ENCODE measurements at regions not wholly inside any gene's neighbourhood (a gene's known extent, or its start where the extent isn't known, plus 50 kb on each side); places are given as distances from the start of the nearest gene placed in this dataset.

DNA sequence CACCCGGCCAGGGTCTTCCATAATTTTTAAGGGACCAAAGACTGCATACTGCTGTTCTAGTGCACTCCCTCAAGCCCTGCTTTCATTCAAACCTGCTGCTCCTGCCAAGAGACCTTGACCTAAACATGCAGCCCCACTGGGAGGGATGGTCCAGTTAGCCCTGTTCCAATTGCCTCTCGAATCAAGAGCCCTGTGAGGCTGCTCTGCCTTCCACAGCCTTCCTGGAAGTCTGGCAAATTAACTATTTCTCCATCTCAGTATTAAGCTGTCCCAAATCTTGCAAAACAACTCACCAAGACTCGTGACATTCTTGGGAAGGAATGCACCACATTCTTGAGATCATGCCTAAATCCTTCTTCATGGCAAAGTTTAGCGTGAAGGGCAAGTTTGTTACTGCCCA is 231.3 kb downstream of the C1orf94 start:
- DNase-seq (ENCODE audit: low read depth in 2 of 2), result no peak

DNA sequence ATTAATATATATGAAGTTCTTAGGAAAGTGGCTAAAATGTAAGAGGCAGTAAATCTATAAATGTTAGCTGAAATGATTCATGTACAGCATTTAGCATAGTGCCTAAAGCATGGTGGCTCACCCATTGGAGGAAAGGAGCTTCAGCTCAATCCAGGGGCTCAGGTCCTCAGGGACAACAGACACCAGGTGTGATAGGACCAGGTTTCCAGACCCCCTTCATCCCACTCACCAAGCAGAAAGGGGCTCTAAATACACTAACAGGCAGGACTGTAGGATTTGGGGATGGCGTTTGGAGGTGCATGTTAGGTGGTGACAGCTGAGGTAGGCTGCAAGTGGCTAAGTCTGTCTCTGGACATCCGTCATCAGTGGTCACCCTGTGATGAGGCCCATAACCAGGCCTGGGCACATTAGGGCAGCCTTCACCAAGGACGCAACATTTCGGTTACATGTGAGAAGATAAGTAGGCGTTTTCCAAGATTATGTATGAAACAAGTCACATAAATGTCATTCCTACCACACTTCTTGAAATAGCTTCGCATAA is 233.1 kb downstream of the C1orf94 start:
- no peak for DNase-seq (ENCODE audit: low read depth in 2 of 2)

DNA sequence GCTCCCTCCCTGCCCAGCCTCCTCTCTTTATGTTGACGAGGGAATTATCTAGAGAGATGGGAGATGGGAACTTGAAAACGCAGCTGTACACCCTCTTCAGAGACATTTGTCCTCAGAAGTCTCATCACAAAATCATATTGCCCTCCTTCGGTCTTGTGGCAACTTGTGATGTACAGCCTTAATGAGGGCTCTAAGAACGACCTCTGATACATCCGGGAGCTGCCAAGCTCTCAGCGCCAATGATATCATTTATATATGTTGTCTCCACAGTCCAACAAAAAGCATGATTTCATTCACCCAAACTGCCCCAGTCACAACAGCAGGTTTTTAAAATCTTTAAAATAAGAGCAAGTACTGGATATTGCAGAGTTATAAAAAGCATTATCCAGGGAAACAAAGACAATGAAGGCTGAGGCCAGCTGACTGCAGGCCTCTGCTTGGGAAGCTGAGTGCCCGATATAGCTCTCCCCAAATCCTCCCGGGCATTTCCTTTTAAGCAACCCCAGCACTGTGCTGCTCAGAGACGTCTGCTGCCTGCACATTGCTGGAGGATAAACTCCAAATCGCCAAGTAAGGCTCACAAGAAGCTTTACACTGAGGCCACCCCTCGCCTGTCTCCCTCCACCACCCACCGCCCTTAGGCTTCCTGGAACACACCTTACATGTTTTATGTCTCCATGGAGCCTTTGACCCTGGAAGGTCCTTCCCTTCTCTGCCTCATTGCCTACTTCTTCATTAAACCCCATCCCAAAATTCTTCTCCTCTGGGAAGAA is 236.1 kb downstream of the C1orf94 start:
- DNase-seq (ENCODE audit: low read depth in 2 of 2), result no peak

DNA sequence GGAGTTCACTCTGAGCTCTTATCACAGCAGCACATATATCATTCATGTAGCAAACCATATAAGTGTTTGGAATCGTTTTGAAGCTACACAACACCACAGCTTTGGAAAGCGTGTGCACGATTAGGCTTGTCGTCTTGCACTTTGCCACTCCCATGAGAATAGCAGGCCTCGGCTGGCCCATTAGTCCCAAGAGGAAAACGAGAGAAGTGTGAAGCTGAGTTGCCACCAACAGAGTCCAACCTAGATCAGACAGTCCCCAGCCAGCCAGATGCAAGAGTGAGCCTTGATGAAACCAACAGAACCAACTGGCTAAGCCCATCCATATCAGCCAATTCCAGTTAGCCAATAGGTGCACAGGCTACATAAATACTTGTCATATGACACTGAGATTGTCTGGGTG is 238.4 kb downstream of the C1orf94 start:
- no peak for DNase-seq (ENCODE audit: low read depth in 2 of 2)

DNA sequence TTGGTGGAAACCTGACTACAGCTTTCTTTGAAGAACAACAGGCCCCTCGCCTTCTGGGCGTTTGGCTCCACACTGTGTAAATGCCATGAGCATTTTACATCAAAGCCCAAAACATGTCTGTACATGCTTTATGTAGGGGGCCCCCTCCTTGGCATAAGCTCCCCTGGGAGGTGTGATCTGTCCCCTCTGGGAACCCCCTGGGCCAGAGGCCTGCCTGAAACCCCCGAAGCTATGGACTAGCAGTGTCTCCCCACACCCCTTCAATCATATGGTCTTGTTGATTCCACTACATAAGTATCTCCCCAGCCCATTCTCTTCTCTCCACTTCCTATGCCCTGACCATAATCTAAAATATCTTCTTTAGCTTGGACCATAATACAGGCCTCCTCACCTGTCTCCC is 241.5 kb downstream of the C1orf94 start:
- no peak for DNase-seq (ENCODE audit: low read depth in 2 of 2)

DNA sequence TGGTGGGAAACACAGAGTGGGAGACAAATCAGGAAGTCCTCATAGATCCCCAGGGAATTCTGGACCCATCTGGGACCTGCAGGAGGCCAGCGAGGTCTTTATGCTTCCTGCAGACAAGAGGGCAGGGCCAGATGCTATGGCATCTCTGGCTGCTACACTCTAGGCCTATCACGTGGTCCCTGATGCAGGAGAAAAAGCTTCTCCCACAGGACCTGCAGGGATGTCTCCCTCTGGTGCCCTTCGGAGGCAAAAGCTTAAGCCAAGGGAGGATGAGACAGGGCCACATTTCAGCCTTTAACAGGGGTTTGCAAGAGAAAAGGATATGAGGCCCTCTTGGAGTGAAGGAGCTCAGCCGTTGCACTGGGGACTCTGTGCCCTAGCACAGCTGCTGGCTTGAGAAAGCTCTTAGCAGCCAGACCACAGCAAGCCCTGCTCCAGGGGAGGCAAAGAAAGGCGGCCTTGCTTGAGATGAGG is 243.0 kb downstream of the C1orf94 start:
- no peak for DNase-seq (ENCODE audit: low read depth in 2 of 2)

DNA sequence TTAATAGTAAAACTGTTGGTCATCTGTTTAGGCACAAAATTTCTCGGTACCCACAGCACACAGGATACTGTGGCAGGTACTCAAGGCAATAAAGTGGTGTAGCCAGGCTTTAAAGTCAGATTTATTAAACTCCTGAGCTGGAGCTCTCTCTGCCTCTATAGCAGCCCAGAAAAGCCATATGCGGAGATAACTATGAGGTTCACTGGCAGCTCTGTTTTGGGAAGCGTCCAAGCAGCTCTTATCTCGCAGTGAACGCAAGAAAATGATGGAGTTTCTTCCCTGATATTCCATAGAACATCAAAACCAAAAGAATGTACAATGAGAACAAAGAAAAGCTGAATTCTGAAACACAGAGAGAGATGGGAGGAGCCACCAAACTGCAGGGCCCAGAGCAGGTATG is 248.3 kb downstream of the C1orf94 start:
- no peak for DNase-seq (ENCODE audit: low read depth in 2 of 2)

DNA sequence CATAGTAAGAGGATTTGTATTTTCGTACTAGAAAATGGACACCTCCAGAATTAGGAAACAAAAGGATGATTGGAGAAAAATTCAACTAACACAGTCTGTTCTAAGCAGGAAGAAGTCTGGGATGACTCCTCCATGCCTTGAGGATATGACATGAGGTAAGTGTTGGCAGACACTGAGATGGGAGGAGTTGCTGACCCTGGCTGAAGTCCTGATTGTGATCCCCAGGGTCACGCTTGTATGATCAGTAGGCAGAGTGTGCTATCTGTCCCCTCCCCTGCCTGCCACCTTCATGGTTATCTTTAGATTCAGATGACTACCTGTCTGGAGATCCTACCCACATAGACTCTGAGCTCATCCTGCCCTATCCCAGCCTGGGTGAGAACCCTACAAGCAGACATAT is 249.1 kb downstream of the C1orf94 start:
- no peak for DNase-seq (ENCODE audit: low read depth in 2 of 2)

DNA sequence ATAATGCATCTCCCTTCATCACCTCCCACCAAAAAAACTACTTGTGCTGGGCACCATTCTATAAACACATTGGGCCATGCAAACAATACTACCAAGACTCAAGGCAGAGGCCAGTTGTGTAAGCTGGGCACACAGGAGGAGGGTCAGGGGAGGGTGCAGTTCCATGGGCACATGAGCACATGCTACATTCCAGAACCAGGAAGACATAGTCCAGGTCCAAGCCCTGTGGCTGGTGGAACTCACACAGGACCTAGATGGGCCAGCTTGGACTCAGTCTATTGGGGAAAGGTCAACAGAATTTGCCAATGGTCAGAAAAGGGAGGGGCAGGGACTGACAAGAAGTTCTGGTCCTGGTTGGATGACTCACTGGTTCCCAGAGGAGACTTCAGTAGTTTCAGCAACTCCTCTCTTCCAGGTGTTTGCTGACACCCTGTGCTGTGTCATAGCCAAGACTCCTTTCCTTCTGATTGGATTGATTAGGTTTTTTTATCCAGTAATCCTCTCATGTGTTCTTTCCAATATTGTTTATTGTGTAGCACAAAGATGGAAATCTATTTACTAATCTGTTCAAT is 249.7 kb downstream of the C1orf94 start:
- DNase-seq (ENCODE audit: low read depth in 2 of 2), result no peak

DNA sequence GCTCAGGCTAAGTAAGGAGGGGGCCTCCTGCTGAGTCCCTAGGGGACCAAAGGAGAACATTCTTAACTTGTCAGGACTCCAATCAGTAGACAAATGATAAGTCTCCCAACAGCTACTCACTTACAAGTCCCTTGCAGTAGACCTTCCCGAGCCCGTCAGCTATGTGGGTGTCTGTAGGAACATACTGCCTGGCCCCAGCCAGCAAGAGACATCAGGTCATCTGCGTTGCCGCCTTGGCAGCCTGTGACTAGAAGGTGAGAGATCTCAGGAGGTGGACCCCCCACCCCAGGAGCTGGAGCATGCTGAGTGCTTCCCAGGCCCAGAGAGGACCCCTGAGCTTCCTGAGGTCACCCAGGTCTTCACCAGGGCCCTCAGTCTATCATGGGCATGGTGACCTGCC is 250.5 kb downstream of the C1orf94 start:
- DNase-seq (ENCODE audit: low read depth in 2 of 2), result no peak

DNA sequence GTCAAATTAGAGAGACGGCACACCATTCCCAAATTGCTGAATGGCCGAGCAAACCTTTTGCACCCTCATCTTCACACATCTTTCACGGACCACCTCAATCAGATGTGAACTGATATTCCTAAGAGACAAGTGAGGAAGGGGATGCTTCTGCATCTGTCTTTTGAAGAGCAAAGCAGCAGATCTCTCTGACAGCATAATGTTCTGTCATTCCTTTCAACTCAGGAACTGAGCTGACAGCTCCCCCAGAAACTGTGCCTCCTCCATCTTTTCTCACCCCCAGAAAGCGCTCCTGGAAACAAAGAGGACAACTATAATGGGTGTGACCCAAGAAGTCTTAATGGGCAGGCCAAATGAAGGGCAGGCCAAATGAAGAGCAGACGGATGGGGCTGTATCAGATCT is 256.4 kb downstream of the C1orf94 start:
- no peak for DNase-seq (ENCODE audit: low read depth in 2 of 2)

DNA sequence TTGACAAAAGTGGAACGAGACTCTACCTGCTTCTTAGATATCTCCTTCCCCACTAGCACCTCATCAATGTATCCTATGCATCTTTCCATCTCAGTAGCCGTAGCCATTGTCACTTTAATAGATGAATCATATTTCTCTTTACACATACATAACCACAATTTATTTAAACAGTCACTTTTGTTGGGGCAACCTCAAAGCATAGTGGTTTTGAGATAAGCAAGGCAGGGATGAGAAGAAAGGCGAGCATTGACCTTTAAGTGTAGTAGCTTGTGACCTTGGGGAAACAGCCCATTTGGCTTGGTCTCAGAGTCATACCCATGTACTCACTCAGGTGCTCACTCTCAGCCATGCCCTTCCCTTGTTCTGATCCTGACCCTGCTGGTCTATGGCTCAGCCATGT is 260.1 kb downstream of the C1orf94 start:
- no peak for DNase-seq (ENCODE audit: low read depth in 2 of 2)

DNA sequence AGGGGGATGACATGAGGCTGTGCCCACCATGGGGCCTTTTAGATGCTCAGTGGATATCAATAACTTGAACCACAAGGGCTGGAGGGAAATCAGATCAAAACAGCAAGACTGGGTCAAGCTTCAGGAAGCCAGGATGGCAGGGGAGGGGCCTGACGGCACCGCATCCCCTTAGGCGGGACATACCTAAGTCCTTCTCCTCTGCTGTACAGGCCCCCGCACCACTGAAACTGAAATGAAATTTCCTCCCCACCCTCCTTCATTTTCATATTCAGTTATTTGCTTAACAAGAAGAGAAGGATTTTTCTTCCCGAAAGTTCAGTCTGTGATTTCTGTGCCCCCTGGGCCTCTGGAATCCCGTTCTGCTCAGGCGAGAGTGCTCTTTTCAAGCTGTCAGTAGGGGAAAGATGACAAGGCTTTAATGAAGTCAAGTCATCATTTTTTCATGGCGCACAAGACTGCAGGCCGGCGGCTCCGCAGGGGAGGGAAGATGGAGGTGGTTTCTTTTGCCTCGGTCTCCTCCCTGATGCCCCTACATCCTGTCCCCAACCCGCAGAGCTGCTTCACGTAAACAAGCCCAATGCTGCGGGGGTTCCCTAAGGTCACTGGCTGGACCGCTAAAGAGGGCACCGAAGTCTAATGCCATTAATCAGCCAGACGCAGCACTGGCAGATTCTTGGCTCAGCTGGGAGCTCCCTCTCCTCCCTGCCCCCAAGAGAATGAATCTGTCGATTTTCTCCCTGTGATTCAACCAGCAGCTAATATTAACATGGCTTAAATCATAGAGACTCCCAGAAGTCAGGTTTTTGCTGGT is 264.8 kb downstream of the C1orf94 start:
- DNase-seq (ENCODE audit: low read depth in 2 of 2), result no peak

DNA sequence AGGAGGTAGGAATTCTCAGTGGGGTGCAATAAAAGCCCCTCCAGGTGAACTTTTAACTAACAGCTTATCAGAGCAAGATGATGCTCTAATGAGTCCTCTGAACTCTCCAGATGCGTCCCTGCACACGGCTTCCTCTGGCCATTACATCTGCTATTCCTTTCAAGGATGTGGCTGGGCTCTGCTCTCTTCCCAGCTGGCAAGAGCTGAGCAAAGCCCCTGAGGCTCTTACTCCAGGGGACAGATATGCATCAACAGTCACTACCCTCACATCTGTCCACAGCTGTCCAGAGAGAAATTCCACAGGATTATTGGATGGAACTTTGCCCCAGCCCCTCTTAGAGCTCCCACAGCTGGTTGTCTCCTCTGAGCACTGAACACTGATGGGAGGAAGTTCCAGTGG is 267.8 kb downstream of the C1orf94 start:
- DNase-seq (ENCODE audit: low read depth in 2 of 2), result no peak

DNA sequence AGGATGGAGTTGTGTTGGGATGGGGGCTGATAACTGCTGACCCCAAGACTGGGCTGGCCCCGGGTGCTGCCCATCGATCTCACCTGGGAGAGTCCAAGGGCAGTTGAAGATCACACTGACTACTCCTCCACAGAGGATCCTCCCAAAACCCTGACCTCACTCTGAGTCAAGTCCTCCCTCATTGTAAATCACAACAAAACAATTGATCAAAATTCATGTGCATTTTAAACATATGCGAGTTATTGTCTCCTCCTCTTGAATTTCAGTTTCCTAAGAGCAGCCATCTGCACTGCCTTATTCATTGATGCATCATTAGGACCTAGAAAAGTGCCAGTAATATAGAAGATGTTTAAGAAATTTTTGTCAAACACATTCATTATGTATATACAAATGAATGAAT is 273.6 kb downstream of the C1orf94 start:
- no peak for DNase-seq (ENCODE audit: low read depth in 2 of 2)

DNA sequence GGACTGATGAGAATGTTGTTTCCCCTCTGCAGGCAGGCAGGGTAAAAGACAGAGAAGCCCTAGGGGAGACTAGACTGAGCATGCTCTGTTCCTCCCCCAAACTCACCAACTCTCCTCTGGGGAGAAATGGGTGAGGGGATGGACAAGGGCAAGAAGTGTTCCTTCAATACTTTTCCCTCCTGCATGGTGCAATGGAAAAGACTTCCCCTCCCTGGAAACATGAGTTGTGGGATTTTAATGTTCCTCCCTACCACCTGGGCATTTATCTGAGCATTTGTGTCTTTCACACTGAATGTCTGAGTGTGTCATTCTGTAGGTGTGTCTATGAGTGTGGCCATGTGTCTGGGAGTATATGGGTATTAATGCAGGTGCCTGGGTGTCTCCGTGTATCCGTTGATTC is 275.7 kb downstream of the C1orf94 start:
- DNase-seq (ENCODE audit: low read depth in 2 of 2), result no peak

DNA sequence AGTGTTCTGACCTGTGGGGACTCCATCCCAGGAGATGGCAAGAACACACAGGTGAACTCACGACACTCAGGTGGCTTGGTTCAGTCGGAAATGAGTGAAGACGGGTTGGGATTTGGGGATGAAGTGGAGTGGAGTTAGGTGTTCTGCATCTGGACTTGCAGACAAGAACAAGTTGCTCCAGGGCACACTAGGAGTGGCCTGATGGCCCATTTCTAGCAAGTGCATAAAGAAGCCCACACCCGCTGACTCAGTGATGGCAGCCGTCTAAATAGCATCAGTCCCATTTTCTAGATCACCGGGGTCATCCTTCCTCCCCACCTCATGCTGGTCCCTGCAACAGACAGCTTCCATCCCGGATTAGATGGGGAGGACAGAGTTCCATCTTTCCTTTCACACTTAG is 278.4 kb downstream of the C1orf94 start:
- DNase-seq (ENCODE audit: low read depth in 2 of 2), result no peak

DNA sequence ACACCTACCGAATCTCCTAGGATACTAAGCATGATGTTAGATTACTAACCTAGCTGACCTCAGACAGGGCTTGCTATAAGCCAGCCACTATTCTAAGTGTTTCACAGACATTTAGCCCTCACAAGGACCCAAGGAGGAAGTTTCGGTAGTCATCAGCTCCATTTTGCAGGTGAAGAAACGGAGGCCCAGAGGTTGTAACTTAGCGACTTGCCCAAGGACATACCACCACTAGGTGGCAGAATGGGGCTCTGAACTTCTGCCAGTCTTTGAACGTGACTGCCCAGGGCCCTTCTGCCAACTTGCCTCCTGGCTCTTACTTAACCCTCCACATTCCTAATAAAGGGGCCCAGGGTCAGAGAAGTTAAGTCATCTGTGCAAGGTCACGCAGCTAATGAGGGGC is 283.5 kb downstream of the C1orf94 start:
- peak in 1 of 2 donors; percentile 14 for DNase-seq (ENCODE audit: low read depth in 2 of 2)

DNA sequence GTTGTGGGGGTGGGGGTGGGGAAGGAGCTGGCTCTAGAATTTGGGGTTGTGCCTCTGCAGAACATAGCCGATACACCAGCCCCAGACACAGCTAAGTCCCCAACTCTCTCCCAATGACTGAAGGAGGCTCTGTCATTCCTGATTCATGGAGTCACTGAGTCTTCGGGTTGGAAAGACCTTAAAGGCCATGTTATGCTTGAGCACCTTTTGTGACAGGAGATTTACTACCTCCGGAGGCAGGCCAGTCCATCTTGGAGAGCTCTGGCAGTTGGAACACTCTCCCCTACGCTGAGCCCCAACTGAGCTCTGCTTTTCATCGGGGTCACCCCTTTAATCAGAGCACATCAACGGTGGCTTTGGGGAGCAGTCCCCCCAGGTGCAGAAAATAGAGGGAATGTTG is 284.4 kb upstream of the GJB5 start:
- DNase-seq (ENCODE audit: low read depth in 2 of 2), result no peak

DNA sequence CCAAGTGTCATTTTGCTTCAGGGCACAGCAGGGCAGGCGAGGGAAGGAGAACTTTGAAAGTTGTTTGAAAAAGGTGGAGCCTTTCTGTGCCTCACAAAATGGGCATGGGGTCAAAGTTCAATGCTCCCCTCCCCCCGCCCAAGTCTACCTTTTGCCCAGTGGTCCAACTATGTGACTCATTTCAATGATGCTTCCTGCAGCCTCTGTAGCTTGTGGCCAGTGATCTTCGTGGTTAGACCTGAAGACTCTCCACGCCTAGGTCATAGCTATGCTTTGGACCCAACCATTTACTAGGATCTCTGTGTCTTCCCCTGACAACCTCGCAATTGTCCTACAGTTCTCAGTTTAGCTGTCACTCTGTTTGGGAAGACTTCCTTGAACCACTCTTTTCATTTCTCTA is 280.3 kb upstream of the GJB5 start:
- no peak for DNase-seq (ENCODE audit: low read depth in 2 of 2)

DNA sequence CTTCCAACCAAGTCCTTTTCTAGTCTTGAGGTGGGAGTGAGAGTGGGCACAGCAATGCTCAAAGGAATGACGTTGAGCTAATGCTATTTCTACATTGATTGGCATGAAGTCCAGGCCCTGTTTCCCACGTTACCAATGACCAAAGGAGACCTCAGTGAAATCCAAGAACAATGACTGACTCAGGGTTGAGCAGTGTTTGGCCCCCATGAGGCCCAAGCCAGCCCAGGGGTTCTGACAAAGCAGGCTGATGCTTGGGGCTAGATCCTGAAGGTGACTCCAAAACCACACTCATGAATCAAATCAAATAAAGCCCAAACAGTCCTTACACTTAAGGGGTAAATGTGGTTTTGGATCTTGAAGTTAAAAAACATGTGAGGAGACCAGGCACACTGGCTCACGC is 278.5 kb upstream of the GJB5 start:
- no peak for DNase-seq (ENCODE audit: low read depth in 2 of 2)

DNA sequence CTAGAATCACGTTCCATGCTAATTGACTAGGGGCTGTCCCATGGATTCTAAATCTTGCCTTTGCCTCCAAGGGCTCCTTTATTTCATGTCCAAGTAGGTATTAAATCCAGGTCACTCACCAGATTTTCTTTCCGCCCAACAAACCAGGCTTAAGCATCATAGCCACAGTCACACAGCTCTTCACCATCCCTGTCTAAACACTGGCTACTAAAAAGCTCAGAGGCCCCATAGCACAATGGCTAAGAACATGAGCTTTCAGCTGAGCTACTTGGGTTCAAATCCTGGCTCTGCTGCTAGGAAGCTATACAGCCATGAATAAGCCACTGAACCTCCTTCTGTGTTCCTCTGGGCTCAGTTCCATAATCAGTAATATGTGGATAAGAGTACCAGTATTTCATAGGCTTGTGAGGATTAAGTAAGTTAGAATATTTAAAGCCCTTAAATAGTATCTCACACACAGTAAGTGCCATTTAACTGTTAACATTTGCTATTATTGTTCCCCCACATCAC is 277.2 kb upstream of the GJB5 start:
- DNase-seq (ENCODE audit: low read depth in 2 of 2), result no peak
